Kidney (tissue), 13 donors: ENCODE measurements at regions not wholly inside any gene's neighbourhood (a gene's known extent, or its start where the extent isn't known, plus 50 kb on each side); places are given as distances from the start of the nearest gene placed in this dataset.

Source experiments
- DNase-seq, 5 donors: peaks; one replicate each; pipeline ENCODE4 v3.0.0-alpha.2; 2013 to 2020
- FAIRE-seq: peaks from 2 replicates; lab custom pipeline; 2012; peaks lifted over from hg19 to GRCh38; lab: Jason Lieb, UNC
- H3K27ac ChIP-seq, 2 donors: one replicate each; pipeline ENCODE4 v1.7.0; 2013; ENCODE audit warnings: low read depth in 2 of 2, low read length in 2 of 2, inconsistent platforms in 1 of 2
- H3K27me3 ChIP-seq: one replicate; pipeline ENCODE4 v1.7.1; 2013; ENCODE audit warnings: low read length, inconsistent platforms; ENCODE audit not compliant: control insufficient read depth, insufficient read depth
- H3K36me3 ChIP-seq, 3 donors: one replicate each; pipeline versions ENCODE4 v1.7.0 to v1.7.1; 2013; ENCODE audit warnings: low read length in 3 of 3, control low read depth in 1 of 3, inconsistent platforms in 1 of 3; ENCODE audit not compliant: insufficient read depth in 3 of 3, control insufficient read depth in 2 of 3
- H3K4me1 ChIP-seq, 3 donors: one replicate each; pipeline versions ENCODE4 v1.7.0 to v1.7.1; 2013; ENCODE audit warnings: low read length in 3 of 3, inconsistent platforms in 1 of 3, low read depth in 1 of 3; ENCODE audit not compliant: control insufficient read depth in 2 of 3, insufficient read depth in 2 of 3
- H3K4me3 ChIP-seq, 3 donors: one replicate each; pipeline versions ENCODE4 v1.7.0 to v1.8.1; 2013; ENCODE audit warnings: low read length in 3 of 3, control low read depth in 1 of 3, inconsistent platforms in 1 of 3
- H3K9ac ChIP-seq, 3 donors: one replicate each; pipeline versions ENCODE4 v1.7.0 to v1.7.1; 2013; ENCODE audit warnings: low read length in 3 of 3, control low read depth in 1 of 3, inconsistent platforms in 1 of 3
- H3K9me3 ChIP-seq, 3 donors: one replicate each; pipeline versions ENCODE4 v1.7.0 to v1.7.1; 2013; ENCODE audit warnings: low read length in 3 of 3, control low read depth in 1 of 3, inconsistent platforms in 1 of 3; ENCODE audit not compliant: control insufficient read depth in 2 of 3, insufficient read depth in 1 of 3
- intact Hi-C: fragments of 100-400 bp; cut with DNase I; formaldehyde crosslinking; loops from one replicate; pipeline ENCODE4 v1.11.1; 2022
- TF ChIP-seq, protein P1 (sequence below): IDR thresholded peaks from 3 replicates; pipeline ENCODE4 v1.5.1; 2012; ENCODE audit warnings: mild to moderate bottlenecking, moderate library complexity, borderline replicate concordance; ENCODE audit not compliant: insufficient read depth; ENCODE audit errors: extremely low read depth
- donor health status: control.
- donor health status: control.
- donor health status: control.
- donor health status: control.
- donor health status: control.
- donor health status: DM: yes; HTN: yes; CAD: no.
- donor health status: Normal renal cell carcinoma (clear cell type).

DNA sequence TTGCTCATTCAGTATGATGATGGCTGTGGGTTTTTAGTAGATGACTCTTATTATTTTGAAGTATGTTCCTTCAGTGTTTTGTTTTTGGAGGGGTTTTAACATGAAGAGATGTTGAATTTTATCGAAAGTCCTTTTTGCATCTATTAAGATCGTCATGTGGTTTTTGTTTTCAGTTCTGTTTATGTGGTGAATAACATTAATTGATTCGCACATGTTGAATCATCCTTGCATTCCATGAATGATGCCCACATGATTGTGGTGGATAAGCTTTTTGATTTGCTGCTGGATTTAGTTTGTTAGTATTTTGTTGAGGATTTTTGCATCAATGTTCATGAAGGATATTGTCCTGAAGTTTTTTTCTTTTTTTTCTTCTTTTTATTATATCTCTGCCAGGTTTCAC, 347.4 kb upstream of the EPHA5 start:
- TF ChIP-seq, protein P1, sequence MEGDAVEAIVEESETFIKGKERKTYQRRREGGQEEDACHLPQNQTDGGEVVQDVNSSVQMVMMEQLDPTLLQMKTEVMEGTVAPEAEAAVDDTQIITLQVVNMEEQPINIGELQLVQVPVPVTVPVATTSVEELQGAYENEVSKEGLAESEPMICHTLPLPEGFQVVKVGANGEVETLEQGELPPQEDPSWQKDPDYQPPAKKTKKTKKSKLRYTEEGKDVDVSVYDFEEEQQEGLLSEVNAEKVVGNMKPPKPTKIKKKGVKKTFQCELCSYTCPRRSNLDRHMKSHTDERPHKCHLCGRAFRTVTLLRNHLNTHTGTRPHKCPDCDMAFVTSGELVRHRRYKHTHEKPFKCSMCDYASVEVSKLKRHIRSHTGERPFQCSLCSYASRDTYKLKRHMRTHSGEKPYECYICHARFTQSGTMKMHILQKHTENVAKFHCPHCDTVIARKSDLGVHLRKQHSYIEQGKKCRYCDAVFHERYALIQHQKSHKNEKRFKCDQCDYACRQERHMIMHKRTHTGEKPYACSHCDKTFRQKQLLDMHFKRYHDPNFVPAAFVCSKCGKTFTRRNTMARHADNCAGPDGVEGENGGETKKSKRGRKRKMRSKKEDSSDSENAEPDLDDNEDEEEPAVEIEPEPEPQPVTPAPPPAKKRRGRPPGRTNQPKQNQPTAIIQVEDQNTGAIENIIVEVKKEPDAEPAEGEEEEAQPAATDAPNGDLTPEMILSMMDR = no peak
- no peak overlapping the region for H3K27ac ChIP-seq
- intact Hi-C loops = no loop called here
- peaks cover 0 to 4% (median 0%) of the 10 kb centered on the region in 3 donors for H3K9me3 ChIP-seq
- no peak overlapping the region for H3K4me3 ChIP-seq
- no peak for DNase-seq
- no peak overlapping the region for H3K9ac ChIP-seq
- no peaks in the 10 kb centered on the region for H3K27me3 ChIP-seq
- no peaks in the 10 kb centered on the region for H3K4me1 ChIP-seq
- no peak for FAIRE-seq
- H3K36me3 ChIP-seq = no peaks in the 10 kb centered on the region

DNA sequence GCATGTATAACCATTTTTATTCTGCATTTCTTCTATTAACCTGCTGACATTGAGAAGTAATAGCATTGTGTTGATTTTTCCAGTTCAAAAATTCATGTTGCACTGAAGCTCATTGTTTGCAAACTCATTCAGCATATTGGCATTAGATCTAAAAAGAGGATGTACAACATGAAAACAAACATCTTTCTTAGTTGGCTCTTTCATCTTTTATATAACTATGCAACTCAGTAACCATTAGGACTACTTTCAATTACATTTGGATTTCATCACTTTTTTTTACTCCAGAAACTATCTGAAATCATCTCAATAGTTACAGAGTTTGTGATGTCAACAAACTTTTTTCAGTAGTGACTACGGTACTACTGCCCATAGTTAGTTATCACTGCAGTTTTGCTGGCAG, 346.0 kb upstream of the EPHA5 start:
- intact Hi-C loops = no loop called here
- TF ChIP-seq, protein P1 = no peak
- FAIRE-seq = no peak

DNA sequence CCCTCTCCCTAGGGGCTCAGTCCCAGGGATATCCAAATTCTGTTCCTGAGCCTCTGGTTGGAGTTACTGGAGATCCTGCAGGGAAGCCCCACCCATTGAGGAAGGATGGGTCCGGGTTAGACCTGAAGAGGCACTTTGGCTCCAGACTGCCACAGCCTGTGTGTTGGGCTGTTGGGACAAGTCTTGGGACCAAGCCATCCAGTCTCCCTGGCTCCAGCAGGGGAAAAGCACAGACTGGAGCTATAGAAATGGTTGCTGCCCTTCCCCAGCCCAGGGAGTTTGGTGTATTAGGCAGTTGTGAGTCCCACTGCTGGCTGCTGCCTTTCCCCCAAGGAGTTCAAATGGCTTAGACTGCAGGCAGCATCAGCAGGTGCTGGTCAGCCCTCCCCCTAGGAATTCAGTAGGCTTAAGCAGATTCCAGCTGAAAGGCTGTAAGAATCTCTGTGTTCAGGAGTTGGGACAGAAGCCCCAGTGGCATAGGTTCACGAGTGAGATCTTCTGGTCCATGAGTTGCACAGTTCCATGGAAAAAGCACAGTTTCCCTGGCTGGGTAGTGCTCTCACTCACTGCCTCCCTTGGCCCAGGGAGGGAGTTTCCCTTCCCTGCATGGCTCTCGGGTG, 344.0 kb upstream of the EPHA5 start:
- FAIRE-seq (no peak), DNase-seq (no peak)
- H3K27ac ChIP-seq = no peak overlapping the region
- H3K9me3 ChIP-seq = peaks cover 0 to 4% (median 0%) of the 10 kb centered on the region in 3 donors
- no peaks in the 10 kb centered on the region for H3K36me3 ChIP-seq
- H3K27me3 ChIP-seq = no peaks in the 10 kb centered on the region
- H3K9ac ChIP-seq = no peak overlapping the region
- no peak overlapping the region for H3K4me3 ChIP-seq
- H3K4me1 ChIP-seq = no peaks in the 10 kb centered on the region
- intact Hi-C loops = no loop called here
- TF ChIP-seq, protein P1 = no peak

More for the DNA sequence above, 346.0 kb upstream of the EPHA5 start:
- Histone ChIP-seq H3K36me3 (no peaks in the 10 kb centered on the region), H3K27me3 (no peaks in the 10 kb centered on the region), H3K9me3 (peaks cover 0 to 4% (median 0%) of the 10 kb centered on the region in 3 donors), H3K27ac (no peak overlapping the region), H3K4me3 (no peak overlapping the region), H3K4me1 (no peaks in the 10 kb centered on the region), H3K9ac (no peak overlapping the region)
- no peak for DNase-seq
